ENCODE measurements at regions not wholly inside any gene's neighbourhood (a gene's known extent, or its start where the extent isn't known, plus 50 kb on each side); places are given as distances from the start of the nearest gene placed in this dataset.
"Not testable (repeated sequence)": the region's sequence is repeated elsewhere in the genome, so short reads cannot be mapped to it uniquely, and the experiment has no call there.

DNA sequence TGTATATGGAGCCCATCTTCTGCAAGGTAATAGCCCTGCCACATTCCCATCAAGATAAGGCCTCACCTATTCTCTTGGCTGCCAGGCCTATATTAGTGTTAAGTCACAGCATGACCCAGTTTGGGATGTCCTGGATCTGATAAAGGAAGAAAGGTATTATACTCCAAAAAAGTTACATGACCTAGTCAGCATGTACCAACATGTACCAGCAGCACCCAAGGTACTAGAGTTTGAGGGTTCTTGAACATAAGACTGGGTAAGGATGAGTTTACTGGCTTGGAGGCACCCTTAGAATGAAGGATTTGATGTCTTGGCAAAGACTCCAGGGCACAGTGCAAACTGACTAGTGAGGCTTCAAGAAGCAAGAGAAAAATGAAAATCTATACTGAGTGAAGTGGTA is 232.5 kb downstream of the SQOR start:
- no peak for DNase-seq (ENCODE audit: low read depth, low spot score)

DNA sequence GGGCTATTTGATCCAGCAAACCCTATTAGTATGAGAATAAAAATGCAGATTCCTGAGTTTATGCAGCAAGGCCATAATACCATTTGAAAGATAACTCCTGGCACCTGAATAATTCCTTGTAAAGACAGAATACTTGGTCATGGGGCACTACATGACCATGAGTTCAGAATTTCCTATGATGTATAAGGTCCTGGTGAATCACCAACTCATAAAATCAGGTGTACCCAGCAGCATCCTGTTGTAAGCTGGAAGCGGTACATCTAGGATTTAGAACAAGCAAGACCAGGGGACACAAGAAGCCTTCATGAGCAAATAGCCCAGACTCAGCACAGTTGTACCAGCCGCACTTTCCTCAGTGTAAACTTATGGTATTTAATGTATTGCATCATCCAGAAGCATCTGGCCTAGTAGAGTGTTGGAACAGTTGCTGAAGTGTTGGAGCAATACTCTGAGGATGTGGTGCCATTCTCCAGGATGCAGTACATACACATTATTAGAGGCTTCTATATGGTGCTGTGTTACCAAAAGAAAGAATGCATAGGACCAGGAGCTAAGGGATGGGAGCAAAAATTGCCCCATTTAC is 233.4 kb downstream of the SQOR start:
- DNase-seq (ENCODE audit: low read depth, low spot score): no peak

DNA sequence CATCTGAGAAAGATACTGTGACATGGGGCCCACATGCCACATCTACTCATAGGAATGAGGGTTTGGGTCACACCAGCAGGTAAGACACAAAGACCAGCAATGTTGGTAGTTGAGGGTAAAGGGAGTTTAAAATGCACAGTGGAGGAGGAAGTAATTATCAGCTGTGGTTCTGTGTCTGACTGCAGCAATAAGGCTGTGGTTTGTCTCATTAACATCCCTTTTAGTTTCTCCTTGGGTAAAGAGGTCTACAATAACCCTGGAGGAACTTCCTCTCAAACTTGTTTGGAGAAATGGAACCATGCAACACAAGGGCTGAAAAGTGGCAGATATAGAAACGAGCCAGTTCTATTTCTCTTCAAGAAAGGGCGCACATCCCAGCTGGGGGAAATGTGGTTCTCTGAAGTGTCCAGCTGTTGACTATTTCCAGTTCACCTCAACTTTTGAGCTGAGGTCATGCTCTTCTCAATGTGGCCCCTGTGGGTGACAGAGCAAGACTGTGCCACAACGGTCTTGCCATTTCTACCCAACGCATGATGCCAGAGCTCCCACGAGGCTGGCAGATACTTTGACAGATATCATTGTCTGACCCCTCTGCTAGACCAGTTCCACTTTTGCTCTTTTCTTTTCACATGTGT is 234.3 kb downstream of the SQOR start:
- no peak for DNase-seq (ENCODE audit: low read depth, low spot score)

DNA sequence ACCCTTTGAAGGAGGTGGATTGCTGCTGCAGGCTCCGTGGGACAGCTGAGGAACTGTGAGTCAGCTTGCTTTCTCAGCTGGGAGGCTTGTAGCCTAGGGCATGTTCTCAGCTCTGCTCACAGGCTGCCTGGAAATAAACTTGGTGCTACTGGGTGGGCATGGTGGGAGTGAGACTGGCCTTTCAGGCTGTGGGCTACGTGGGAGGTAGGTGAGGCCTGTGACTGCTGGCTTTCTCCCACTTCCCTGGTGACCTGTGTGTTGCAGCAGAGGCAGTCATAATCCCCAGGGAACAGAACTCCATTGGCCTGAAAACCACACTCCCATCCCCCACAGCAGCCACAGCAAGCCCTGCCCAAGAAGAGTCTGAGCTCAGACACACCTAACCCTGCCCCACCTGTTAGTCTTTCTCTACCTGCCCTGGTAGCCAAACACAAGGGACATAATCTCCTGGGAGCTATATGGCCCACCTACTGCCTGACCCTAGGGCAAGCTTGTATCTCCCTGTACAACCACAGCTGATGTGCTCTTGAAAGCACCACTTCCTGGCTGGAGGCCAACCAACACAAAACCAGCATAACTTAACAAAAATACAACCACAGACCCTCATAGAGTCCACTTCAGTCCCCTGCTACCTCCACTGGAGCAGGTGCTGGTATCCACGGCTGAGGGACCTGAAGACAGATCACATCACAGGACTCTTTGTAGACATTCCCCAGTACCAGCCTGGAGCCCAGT is 236.5 kb downstream of the SQOR start:
- DNase-seq (ENCODE audit: low read depth, low spot score): no peak

GRCh38 chr15:45873781-45874180 is 239.0 kb downstream of the SQOR start:
- no peak for DNase-seq (ENCODE audit: low read depth, low spot score)

DNA sequence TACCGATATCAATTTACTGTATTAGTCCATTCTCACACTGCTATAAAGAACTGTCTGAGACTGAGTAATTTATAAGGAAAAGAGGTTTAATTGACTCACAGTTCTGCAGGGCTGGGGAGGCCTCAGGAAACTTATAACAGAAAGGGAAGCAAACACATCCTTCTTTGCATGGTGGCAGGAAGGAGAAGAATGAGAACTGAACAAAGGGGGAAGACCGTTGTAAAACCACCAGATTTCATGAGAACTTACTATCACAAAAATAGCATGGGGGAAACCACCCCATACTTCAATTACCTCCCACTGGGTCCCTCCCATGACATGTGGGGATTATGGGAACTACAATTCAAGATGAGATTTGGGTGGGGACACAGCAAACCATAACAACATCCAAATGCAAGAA is 239.7 kb downstream of the SQOR start:
- DNase-seq (ENCODE audit: low read depth, low spot score): not testable (repeated sequence)

DNA sequence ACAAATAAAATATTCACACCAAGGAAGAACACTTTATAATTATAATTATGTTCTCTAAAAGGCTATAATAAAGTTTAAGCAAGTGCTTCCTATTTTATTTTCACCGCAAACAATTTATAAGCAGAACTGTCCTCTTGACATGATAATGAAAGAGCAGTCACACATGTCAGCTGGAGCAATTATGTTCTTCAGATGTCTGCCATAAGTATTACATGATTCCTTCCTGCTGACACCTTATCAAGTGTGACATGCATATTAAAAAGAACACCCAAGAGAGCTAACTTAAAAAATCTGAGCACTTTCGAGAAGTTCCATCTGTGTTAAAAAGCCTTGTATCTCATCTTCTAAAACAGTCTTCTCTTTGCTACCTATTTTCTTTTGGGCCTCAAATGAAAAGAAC is 249.5 kb downstream of the SQOR start:
- no peak for DNase-seq (ENCODE audit: low read depth, low spot score)

GRCh38 chr15:45884755-45885445 is 250.1 kb downstream of the SQOR start:
- DNase-seq (ENCODE audit: low read depth, low spot score): no peak

- DNase-seq (ENCODE audit: low read depth, low spot score): no peak
These were observed 251.0 kb downstream of the SQOR start for GRCh38 chr15:45885801-45886200.

- DNase-seq (ENCODE audit: low read depth, low spot score): no peak
These were observed 256.9 kb downstream of the SQOR start for GRCh38 chr15:45891766-45892165.

GRCh38 chr15:45892182-45892581 is 257.4 kb downstream of the SQOR start:
- no peak for DNase-seq (ENCODE audit: low read depth, low spot score)

- no peak for DNase-seq (ENCODE audit: low read depth, low spot score)
These were observed 268.5 kb downstream of the SQOR start for GRCh38 chr15:45903283-45903682.

- no peak for DNase-seq (ENCODE audit: low read depth, low spot score)
These were observed 269.2 kb downstream of the SQOR start for GRCh38 chr15:45904019-45904418.

DNA sequence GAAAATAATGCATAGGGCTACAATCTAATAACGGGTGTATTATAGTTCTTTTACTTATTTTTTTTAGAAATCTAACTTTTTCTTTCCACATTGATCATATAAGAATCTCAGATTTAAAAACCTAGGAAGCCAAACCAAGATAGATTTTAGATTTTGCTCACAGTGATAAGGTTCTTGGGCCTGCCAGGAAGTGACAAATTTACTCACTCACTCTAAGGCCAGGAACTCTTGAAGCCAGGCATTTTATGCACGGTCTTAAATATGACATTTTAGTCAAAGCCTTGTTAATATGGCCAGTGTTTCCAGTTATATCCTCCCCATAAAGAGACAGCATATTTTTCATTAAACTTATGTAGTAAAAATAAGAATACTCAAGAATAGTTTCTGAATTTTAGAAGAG is 271.4 kb downstream of the SQOR start:
- DNase-seq (ENCODE audit: low read depth, low spot score): no peak

GRCh38 chr15:45910671-45911070 is 275.8 kb downstream of the SQOR start:
- no peak for DNase-seq (ENCODE audit: low read depth, low spot score)

GRCh38 chr15:45913451-45913850 is 278.6 kb downstream of the SQOR start:
- no peak for DNase-seq (ENCODE audit: low read depth, low spot score)

DNA sequence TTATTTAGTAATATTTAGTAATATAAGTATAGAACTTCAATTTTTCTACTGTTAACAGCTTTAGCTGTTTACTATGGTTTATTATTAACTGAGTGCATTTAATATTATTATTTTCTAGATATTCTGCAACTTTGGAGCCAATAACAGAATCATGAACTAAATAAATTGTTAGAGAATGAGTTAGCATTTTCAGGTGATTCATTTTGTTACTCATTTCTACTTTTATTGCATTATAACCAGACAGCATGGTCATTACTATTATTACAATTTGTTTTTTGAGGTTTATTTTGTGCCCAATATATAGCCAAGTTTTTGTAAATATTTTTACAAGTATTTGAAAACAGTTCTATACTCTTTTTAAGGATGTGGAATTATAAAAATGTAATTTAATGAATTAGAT is 279.6 kb downstream of the SQOR start:
- no peak for DNase-seq (ENCODE audit: low read depth, low spot score)

- no peak for DNase-seq (ENCODE audit: low read depth, low spot score)
These were observed 284.0 kb downstream of the SQOR start for GRCh38 chr15:45918839-45919238.

- DNase-seq (ENCODE audit: low read depth, low spot score): no peak
These were observed 285.0 kb downstream of the SQOR start for GRCh38 chr15:45919806-45920205.

- no peak for DNase-seq (ENCODE audit: low read depth, low spot score)
These were observed 286.5 kb downstream of the SQOR start for GRCh38 chr15:45921376-45921775.

GRCh38 chr15:45921978-45922377 is 287.1 kb downstream of the SQOR start:
- no peak for DNase-seq (ENCODE audit: low read depth, low spot score)

- DNase-seq (ENCODE audit: low read depth, low spot score): no peak
These were observed 306.5 kb downstream of the SQOR start for GRCh38 chr15:45941367-45941766.

- no peak for DNase-seq (ENCODE audit: low read depth, low spot score)
These were observed 308.4 kb downstream of the SQOR start for GRCh38 chr15:45943240-45943639.

All from brain pericyte (primary cell).